ENCODE measurements at regions not wholly inside any gene's neighbourhood (a gene's known extent, or its start where the extent isn't known, plus 50 kb on each side); places are given as distances from the start of the nearest gene placed in this dataset.
"Not testable (repeated sequence)": the region's sequence is repeated elsewhere in the genome, so short reads cannot be mapped to it uniquely, and the experiment has no call there.

- not testable (repeated sequence) for TF ChIP-seq POLR2AphosphoS5 (IDR thresholded peaks at IDR 0.05; ENCODE audit: low read depth, low read length); POLR2A (IDR thresholded peaks at IDR 0.05; ENCODE audit: low read depth, low read length); SPI1 (IDR thresholded peaks at IDR 0.05; ENCODE audit: low read depth, low read length); TAF1 (IDR thresholded peaks at IDR 0.05; ENCODE audit: low read depth, low read length); PAX5 (IDR thresholded peaks at IDR 0.05; ENCODE audit: insufficient read depth, low read length, severe bottlenecking)
Observed at GRCh38 chr4:126922328-126922938, 710.3 kb upstream of the INTU start.
